MV-4-11 (cell line): ENCODE measurements at regions not wholly inside any gene's neighbourhood (a gene's known extent, or its start where the extent isn't known, plus 50 kb on each side); places are given as distances from the start of the nearest gene placed in this dataset.
"Not testable (repeated sequence)": the region's sequence is repeated elsewhere in the genome, so short reads cannot be mapped to it uniquely, and the experiment has no call there.

Experiments
- DNase-seq: peaks from one replicate; lab custom pipeline; 2025; lab: John Stamatoyannopoulos, UW

DNA sequence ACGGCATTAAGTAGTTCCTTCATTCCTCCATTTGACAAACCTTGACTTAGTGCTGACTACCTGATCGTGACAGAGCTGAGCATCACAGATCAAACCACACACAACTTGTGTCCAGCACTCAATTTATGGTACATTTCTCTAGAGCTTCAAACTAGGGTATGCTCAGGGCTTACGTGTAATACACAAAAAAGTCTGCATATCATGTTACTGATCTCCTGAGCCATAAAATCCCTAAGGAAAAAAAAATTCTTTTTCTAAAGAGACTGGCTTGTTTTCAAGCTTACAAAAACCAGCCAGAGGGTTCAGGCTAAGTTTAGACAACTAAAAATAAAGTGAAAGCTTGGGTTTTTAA is 88.0 kb upstream of the ALKAL2 start:
- no peak for DNase-seq

DNA sequence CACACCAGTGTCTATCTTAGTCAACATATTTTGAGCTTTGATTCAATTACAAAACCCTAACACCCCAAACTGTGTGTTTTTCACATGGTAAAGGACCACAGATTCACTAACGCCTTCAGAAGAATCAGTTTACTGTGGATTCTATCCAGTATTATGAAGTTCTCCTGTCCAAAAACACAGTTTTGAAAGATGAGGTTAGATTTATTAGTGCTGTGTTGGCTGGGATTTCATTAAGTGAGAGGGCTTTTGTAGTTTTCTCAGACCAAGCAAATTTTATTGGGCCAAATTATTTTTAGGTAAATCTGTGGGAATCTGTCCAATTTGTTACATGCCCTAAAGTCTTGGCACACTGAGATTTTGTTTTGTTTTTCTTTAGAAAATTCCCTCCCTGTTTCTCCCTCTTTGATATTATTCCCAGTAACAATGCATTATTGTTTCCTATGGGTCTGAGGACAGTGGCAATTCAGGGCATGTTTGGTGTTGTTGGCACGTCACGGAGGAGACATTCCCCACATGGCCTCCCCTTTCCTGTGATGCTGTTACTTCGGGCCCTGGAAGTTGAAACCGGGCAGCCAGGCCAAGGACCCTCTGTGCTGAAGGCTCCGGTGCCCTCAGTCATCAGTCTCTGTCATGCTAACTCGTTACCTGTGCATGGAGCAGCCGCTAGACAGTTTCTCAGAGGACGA is 87.5 kb upstream of the ALKAL2 start:
- no peak for DNase-seq

DNA sequence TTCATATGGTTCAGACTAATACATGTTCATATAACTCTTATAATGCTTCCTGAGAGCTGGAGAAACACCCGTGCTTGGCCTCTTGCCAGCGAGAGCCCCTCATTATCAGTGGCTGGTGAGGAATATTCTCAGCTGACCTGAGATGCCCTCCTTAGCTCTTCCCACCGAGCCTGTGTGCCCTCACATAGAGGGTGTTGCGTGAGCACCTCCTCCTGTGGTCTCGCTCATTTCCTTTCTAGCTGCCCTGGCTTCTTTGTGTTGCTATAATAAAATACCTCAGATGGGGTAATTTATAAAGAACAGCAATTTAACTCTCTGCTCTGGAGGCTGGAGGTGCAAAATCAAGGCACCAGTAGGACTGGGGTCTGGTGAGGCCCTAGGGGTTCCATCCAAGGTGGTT is 80.5 kb upstream of the ALKAL2 start:
- no peak for DNase-seq

DNA sequence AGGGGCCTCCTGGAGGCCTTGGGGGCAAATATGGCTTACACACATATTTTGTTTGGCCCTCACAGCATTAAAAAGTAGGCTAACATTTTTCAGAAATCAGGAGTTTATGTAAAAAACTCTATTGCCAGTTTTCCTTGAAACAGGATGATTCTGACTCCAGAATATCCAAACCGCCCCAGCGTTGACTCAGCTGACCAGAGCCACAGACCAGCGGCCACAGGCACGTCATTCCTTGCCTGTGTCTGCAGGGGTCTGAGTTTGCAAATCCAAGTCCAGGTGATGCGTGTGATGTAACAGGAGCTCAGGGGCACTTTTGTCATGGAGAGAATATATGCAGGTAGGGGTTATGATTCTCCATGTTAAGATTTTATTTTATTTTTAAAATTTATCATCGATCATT is 79.4 kb upstream of the ALKAL2 start:
- DNase-seq = no peak

DNA sequence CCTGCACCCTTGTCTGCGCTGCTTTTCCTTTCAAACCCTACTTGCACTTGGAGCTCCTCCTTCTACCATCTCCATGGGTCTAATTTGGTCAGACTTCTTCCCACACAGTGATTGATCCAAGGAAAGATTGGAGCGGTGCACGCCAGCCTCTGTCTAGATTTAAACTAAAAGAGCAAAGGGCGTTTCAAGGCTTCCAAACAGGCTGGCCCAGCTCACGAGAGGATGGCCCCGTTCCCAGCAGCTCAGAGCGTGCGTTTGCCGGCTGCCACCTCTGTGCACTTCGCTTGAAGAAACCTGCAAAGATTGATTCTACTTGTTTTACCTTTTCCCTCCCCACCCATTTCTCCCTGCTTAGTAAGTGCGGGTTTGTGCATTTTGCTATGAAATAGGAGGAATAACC is 78.8 kb upstream of the ALKAL2 start:
- no peak for DNase-seq

DNA sequence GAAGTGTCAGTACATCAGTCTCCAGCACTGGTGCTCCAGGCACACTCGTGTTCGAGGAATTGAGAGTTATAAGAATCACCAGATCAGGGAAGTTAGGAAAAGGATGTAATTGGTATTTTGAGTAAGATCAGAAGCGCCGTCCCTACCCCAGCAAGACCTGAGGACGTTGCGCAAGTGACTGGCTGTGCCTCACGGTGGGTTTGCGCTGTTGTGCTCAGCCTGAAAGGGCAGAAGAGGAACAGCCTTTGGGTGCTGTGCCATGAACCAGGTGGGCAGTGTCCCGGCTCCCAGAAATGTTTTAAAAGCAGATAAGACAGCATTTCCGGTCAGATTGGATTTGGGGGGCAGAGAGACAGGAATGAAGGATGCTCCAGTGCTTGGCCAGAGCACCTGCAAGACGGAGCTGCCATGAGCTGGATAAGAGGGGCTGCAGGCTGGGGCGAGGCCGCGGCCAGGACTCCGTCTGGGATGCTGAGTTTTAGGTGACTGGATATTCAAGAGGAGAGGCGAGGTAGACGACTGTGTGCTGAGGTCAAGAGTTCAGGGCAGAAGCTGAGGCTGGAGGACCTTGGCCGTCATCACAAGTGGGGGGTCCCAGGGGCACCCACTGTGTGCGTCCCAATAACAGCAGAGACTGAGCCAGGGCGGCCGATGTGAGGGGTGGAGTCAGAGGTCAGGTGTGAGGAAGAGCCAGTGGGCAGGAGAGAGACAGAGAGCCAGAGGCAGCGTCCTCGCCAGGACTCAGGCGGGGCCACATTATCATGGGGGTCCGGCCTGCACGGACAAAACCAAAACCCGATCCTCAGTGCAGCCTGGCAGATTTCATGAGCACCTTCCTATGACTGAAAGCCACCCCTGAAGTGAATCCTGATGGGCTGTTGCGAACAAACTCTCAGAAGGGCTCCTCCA is 77.7 kb upstream of the ALKAL2 start:
- no peak for DNase-seq

DNA sequence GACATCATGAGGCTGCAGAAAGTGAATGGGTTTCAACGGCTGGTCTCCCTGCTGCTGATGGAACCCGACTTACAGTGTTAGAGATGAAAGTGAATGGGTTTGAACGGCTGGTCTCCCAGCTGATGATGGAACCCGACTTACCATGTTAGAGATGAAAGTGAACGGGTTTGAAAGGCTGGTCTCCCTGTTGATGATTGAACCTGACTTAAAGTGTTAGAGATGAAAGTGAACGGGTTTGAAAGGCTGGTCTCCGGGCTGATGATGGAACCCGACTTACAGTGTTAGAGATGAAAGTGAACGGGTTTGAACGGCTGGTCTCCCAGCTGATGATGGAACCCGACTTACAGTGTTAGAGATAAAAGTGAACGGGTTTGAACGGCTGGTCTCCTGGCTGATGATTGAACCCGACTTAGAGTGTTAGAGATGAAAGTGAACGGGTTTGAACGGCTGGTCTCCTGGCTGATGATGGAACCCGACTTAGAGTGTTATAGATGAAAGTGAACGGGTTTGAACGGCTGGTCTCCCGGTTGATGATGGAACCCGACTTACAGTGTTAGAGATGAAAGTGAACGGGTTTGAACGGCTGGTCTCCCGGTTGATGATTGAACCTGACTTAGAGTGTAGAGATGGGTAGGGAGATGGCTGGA is 76.1 kb upstream of the ALKAL2 start:
- DNase-seq = no peak

DNA sequence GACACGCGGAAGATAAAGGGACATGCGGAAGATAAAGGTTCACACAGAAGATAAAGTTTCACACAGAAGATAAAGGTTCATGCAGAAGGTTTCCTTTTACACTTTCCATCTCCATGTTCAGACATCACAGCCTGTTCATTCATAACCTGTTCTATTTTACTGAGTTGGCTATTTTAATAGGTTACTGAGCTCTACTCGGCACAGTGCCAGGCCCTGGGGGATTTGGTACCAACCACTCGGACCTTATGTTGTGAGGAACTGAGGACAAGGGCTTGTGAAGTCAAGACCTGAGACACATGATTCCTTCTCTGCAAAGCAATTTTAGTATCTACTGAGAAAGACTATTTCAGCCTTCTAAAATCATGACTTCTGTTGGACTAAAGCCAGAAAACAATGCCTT is 75.0 kb upstream of the ALKAL2 start:
- DNase-seq = no peak

DNA sequence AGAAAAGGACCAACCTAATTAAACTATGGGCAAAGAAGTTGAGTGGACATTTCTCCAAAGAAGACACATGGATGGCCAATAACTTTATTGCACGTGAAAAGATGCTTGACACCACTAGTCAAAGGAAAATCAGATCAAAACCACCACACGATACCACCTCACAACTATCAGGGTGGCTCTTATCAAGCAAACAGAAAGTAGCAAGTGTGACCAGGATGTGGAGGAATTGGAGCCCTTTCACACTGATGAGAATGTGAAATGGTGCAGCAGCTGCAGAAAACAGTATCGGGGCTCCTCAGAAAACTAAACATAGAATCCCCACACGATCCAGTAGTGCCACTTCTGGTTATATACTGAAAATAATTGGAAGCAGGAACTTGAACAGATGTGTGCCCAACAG is 72.2 kb upstream of the ALKAL2 start:
- DNase-seq = no peak

DNA sequence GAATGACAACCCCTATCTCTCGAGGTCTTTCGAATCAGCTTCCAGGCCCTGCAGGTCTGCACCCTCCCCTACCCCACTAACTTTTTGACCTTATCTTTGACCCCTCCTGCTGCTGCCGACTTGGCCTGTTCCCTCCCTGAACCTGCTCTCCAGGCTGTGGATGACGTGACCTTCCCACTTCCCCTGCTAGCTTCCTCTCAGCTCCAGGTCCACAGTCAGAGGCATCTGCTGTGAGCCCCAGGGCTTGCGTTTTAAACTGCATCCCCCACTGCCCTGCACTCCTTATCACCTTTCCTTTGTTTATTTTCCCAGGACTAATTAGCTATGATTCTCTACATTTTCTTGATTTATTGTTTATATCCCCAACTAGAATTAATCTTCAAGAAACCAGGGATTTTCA is 71.2 kb upstream of the ALKAL2 start:
- no peak for DNase-seq

DNA sequence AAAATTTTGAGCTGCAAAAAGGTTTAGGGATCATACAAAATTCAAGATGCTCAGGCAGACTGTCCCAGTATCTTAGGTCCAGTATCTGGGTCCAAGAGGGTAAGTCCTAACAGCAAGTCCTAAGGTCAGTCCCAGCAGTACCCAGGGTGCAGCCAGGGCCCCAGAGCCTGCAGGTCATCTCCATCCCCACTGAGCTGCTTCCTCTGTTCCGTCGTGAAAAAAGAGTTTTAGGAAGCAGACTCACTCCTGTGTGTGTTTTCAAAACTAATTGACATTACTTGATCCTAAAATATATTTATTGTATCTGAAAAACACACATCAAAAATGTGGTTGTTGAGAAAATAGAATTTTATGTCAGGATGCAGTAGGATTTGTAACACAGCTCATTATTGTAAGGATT is 69.9 kb upstream of the ALKAL2 start:
- DNase-seq = no peak

DNA sequence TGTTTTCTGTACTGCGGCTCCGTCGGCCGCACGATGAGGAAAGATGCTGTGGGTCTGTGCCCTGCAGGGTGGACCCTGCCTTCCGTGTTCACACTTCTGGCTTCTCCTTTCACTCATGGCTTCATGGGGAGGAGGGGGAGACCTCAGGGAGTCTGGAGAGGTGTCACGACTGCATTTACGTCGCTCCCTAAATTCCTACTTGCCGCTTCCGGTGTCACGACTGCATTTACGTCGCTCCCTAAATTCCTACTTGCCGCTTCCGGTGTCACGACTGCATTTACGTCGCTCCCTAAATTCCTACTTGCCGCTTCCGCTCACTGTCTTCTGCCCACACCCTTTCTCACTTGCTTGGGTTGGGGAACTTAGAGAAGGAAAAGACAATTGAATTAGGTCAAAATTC is 68.4 kb upstream of the ALKAL2 start:
- DNase-seq = not testable (repeated sequence)

DNA sequence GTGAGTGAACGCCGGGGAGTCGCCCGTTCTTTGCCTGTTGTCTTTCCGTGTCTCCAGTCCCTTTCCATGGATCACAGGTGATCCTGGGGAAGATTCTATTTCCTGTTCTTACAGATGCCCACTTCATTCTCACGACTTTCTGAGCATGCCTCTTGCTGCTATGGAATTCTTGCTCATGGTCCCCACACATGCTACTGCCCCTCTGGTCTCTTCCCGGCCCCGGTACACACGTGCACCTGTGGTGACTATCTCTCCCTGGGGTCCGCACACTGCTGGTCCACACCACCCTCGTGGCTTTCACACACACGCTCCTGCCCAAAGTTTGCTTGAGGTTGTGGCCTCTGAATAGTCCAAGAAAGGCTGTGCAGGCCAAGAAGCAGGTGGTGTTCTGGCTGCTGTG is 67.9 kb upstream of the ALKAL2 start:
- DNase-seq = no peak

DNA sequence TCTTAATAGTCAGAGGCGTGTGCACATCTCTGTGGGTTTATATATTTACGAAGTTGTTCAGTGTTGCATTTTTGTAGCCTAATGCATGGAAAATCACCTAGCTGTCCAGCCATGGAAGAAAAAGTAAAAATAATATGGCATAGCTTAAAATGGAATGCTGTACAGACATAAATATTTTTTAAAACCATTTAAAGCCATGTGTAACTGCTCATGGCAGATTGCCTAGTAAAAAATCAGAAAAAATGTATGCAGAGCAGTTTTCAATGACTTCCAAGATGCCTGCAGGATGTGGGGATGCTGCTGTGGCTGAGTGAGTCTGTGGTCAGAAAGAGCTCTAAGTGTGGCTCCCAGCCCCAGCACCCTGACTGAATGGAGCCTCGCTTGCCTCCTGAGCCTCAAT is 64.8 kb upstream of the ALKAL2 start:
- no peak for DNase-seq

DNA sequence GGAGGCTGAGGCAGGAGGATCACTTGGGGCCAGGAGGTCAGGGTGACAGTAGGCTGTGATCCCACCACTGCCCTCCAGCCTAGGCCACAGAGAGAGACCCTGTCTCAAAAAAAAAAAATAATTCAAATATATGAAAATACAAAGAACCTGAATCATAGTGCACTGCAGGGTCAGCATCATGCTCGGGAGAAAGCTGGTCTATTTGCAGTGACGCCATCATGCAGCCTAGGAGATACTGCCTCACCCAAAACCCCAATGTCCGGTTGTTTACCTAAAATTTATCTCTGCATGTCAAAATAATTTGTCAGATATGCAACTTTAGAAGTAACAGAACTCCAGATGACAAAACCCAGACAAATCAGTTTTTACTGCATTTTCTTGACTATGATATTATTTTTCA is 61.5 kb upstream of the ALKAL2 start:
- no peak for DNase-seq

DNA sequence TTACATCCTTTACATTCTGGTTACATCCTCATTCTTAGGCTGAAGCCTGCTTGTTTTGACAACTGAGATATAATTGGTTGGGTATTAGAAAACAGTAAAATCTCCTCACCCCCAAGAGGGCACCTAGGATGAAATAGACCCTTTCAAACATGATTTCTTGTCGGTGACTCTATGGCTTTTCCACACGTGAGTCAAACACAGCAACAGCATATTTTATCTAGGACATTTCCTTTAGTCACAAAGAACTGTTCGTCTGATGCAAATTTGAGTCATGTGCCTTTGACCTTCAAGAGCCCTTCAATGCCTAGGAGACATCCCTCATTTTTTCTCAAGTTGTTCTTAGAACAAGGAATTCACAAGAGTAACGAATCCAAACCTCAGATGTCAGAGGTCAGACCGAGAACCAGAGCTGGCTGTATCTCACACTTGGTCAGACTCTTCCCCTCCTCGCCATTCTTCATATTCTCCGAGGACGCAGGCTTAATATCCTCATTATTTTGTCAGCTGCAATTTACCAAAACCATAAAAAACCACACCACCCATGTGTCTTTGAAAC is 60.5 kb upstream of the ALKAL2 start:
- no peak for DNase-seq

DNA sequence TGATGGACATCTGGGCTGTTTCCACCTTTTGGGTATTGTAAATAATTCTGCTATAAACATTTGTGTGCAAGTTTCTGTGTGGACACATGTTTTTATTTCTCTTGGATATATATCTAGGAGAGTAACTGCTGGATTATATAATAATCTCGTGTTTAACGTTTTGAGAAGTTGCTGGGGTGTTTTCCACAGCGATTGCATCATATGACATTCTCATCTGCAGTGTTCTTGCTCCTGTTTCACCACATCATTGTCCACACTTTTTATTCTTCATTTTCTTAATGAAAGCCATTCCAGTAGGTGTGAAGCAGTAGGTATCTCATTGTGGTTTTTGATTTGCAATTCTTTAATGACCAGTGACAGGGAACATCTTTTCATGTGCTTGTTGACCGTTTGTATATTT is 56.9 kb upstream of the ALKAL2 start:
- DNase-seq = no peak

DNA sequence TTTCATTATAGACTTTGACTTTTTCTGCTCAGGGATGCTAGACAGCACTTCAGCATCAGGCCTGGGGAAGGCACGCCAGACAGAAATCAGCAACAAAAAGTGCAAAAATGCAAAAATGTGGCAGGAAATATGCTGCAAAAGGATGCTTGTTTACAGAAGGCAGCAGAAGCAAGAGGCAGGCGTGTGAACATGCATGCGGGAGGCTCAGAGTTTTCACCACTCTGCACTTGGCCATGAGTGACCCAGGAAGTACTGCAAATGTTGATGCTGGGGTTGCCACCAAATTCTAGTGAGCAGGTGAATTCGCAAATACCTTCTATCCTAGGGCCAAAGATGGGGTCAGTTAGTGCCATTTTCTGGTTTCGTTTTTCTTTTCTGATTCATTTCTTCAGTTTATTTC is 55.5 kb upstream of the ALKAL2 start:
- no peak for DNase-seq

DNA sequence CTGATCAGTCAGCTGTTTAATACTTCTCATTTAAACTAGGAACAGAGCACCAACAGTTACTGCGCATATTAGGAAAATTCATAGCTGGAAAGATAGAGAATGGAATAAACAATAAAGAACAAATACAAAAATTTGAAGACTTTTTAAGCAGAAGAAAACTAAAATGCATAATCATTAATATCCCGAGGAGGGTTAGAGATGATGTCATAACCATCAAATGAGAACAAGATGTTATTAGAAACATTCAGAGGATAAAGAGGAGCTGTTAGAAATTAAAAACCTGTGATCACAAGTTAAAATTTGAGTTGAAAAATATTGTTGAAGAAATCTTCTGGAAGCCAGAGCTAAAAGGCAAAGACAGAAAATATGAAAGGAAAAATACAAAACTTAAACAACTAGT is 54.0 kb upstream of the ALKAL2 start:
- no peak for DNase-seq

DNA sequence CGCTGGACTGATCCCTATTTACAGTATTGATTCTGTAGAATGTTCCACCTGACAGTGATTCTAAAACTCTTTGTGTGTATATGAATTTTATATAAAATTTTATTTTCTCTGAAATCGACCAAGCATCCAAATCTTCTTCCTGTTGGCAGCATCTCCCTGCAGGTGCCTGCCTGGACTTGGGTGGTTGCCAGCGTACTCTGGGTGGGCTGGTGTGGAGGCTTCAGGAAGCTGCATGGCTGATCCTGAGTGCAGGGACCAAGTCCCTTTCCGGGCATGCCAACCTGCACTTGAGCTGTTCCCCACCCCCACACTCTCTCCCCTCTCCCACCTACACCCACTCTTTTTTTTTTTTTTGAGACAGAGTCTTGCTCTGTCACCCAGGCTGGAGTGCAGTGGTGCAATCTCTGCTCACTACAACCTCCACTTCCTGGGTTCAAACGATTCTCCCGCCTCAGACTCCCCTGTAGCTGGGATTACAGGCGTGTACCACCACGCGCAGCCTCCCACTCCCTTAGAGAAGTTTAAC is 53.2 kb upstream of the ALKAL2 start:
- no peak for DNase-seq
